ENCODE measurements at regions not wholly inside any gene's neighbourhood (a gene's known extent, or its start where the extent isn't known, plus 50 kb on each side); places are given as distances from the start of the nearest gene placed in this dataset.

DNA sequence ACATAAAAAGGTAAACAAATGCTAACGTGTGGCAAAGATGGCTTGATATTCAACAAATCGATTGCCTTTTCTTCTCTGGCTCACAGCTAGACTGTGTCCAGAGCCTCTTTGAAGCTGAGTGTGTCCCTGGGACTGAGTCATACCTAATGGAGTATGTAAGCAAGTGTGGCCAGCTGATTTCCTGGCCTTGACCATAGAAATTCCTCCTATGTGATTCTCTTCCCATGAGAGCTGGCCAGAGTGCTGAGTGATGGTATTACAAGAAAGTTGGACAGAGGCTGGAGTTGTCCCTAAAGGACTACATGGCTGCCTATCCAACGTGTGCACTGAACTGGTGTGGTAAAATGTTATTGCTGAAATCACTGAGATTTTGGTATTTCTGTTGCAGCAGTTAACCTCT, 320.1 kb upstream of the SLC10A2 start:
- no peak for DNase-seq

DNA sequence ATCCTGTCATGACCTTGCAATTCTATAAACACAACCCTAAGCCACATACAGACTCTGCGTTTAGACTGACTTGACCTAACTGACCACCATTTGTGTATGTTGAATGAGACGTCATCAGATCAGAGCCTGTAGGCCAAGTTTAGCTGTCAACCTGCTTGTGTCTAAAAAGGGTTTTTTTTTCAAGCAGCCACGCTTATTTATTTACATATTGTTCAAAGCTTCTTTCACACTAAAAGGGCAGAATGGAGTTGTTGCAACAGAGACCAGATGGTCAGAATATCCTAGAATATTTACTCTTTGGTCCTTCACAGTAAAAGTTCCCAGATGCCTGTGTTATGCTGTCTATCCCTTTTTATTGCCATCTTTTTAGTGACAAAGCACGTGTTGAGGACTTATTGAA, 307.7 kb upstream of the SLC10A2 start:
- no peak for DNase-seq

DNA sequence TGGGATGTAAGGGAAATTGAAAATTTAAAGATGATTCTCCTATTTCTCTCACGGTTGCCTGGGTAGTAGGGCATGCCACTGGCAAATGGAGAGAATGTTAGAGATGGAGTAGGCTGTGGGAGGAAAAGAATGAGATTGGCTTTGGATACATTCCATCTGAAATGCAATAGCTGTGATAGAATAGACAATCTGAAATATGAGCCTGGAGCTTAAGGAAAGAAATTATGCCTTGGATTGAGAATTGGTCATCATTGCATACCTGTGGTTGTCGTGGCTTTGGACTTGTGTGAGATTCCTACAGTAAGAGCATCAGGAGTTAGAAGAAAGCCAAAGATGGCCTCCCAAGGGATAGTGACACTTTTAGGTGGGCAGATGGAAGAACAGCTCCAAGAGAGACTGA, 305.1 kb upstream of the SLC10A2 start:
- DNase-seq = no peak

DNA sequence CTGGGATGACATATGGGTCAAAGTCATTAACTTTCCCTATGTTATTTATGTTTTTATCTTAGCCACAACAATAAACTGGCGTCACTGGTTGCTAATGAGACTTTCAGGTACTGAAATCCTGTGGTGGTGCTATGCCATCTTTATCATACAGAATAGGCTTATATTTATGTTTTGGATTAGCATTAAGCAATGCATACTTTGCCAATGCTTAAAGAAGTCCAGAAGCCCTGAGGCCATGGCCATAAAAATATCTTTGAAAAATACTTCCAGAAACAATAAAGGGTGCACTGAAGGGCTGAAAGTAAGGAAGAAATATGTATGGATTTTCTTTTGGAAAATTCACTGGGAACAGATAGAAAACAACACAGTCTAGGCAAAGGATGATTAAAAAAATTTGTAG, 304.6 kb upstream of the SLC10A2 start:
- no peak for DNase-seq

DNA sequence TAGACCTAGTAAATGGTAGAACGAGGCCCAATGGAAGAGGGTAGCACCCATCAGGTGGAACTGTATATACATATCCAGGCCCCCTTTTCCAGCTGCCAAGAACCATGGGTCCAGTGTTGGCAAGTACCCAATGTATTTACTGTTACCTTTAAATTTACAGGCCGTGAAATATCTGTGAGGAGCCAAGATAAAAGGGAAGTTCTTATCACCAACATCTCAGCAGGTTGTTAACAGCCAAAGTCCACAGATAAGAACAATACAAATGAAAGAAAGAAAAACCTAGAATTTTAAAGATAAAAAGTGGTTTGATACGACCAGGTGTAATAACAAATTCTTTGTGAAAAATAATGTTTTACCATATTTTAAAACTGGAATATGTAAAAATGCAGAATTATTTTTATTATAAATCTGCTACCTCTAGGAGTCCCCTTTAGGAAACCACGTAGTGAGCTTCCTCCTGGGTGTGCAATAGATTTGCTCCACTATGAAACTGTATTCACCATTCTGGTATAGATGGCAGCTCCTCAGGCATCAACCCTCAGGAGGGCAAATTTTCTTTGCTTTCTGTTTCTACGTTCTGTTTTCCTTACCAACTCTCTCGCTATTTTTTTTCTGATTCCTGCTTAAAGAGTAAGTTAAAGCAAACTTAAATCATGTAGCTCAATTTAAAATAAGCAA, 292.2 kb upstream of the SLC10A2 start:
- no peak for DNase-seq

DNA sequence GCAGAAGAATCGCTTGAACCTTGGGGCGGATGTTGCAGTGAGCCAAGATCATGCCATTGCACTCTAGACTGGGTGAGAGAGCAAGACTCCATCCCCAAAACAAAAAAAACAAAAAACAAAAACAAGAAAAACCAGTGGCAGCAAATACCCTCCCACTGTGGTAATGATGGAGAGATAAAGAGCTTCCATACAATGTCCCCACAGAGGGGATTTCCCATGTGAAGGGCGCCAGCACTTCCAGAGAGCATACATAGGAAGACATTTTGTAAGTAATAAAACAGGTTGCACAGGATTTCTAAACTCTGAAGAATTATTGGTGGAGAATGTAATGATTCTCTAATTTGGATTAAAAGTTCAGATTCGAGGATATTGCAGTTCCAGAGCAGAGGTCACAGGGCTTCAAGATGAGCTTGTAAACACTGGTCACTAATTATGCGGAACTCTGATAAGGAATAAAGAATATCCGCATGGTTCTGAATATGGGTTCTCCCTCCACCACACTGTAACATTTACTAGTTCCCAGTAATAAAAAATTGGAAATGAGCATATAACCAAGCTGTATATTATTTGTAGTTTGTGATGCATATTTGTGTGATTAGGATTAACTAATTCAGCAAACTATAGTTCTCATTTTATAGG, 290.1 kb upstream of the SLC10A2 start:
- no peak for DNase-seq

DNA sequence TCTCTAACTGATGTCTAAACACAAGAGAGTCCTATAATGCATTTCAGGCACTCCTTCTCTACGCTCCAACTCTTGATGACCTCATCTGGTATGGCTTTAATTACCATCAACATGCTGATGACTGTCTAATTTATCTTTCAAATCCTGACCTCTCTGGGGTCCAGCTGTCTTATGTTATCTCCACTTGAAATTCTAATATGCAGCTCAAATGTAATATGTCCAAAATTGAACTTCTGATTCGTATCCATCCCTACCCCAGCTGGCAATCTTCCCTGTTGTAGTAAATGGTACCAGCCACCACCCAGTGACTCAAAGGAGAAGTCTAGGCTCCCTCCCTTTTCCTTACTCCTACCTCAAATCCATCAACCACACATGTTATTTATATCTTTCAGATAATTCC, 288.0 kb upstream of the SLC10A2 start:
- no peak for DNase-seq

DNA sequence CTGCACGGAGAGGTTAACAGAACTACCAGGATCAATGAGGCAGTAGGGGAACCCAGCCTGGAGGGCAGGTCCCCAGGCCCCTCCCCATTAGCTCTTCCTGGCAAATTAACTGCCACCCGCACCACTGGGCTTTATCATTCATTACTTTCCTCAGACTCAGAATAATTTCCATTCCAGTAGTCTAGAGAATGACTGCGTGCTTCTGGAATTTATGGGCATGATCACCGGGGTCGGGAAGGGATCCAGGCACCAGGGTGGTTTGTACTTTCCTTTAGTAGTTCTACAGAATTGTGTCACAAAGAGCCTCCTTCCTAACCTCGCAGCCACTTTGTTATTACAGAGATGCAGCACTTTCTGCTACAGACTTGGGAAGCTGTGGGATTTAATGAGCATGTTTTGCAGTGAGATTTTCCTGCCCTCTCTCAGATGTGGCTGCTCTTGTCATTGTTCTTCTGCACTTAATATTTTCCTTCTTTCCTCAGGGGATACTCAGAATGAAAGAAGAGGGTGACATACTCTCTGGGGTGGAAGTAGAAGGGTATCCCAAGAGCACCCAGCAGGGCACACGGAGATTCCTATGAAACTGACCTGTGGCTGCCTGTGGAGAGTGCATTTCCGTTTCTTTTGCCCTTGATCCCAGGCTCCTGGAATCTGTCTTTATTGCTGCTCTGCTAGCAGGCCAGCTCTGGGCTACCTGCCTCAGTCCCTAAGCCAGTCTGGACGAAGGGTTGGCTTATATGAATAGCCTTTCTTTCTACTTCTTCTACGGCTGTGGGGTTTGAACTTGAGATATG, 285.0 kb upstream of the SLC10A2 start:
- DNase-seq = no peak

DNA sequence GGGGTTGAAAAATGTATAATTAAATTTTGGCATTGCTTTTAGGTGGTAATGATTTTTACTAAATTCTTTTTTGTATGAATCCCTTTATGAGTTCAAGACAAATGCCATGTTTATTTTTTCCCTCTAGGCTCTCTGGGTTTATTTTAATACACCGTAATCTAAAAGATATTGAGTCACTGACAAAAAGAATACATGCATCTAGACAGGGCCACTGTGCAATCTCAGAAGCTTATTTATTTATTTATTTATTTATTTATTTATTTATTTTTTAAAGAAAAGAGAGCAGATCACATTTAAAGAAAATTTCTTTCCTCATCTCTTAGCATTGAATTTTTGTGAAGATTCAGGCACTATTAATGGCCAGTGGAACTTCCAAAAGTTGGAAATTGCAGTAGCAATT, 283.9 kb upstream of the SLC10A2 start:
- no peak for DNase-seq

DNA sequence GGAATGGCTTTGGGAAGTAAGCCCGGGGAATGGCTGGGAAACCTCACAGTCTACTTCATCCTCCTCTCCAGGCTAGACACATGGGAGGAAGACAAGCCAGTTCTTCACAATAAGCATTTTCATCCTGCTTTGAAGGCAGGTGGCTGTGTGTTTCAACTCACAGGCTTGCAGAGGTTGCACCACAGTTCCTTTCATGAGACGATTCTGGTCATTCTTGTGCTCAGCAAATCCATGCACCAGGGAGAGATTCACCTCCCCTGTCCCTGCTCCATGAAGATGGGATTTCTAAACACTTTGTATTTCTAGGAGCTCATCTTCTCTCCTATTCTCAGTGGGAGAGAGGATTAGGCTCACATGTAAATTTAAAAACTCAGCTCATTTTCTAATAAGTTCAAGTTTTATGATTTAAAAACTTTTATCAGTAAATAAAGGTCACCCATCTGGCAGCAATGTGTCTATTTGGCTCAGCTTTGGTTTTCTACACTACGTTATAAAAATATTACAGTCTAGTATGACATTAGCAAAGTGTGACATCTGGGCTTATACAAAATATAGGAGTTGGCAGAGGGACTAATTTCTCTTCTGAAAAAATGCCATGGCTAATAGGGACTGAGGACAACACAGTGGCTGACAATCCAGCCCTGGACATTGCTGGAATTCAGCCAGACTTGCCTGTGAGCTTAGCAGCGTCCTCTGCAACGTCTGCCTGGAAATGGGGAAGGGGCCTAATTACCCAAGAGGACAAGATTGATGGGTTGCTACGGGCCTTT, 283.2 kb upstream of the SLC10A2 start:
- DNase-seq = no peak

DNA sequence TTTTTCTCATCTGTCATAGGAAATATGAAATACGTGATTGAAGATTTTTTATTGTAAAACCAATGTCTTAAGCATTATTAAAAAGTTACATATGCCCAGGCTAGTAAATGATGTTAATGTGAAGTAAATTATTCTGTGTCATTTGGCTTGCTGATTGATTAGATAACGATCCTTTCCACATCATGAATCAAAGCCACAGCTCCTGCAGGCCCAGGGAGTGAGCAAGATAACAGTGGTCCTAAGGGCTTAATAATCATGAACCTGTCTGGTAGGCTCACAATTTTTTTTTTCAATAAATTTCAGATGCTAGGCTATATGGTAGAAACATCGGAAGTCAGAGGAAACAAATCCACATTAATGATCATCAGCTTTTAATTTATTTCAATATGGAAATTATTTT, 269.0 kb upstream of the SLC10A2 start:
- DNase-seq = no peak

DNA sequence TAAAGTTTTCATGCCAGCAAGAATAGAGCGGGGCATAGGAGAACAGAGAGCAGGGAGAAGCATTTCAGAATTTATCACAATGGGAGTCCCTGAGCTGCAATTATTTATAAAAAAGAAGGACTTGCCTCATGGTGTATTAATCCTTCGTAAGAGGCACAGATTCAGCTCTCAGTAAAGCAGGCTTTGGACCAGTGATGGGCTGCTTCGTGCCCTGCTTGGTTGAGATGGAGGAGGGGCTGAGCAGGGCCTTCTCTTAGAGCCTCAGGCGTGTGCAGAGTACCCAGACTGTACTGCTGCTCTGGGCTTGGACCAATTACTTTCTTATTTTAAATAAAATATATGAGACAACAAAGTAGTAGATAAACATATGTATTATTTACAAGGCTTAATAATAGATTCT, 265.7 kb upstream of the SLC10A2 start:
- DNase-seq = no peak

DNA sequence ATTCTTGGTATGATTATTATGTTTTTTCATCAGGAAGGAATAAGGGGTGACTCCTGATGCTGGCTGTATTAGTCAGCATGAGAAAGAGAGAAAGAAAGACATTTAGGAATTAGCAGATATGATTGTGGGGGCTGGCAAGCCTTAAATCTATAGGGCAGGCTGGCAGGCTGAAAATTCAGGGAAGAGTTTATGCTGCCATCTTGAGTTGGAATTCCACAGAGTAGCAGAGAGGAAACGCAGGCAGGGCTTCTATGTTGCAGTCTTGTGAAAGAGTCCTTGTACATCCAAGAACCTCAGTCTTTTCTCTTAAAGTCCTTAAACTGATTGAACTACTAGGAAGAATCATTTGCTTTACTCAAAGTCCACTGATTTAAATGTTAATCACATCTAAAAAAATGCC, 262.7 kb upstream of the SLC10A2 start:
- no peak for DNase-seq

DNA sequence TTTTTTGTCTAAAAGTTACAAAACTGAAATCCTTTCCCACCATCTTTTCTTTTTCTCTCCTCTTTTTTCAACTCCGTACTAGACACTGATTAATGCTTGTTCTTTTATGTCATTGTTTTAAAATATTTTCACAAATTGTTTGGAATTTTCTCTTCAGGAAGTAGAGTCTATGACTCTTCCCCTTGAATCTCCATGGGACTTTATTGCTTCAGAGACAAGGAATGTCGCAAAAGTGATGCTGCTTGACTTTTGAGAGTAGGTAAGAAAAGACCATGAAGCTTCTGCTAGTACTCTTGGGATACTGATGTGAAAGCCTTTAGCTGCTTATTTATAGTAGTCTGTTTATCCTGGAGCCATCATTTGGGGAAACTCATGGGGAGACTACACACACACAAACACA, 260.1 kb upstream of the SLC10A2 start:
- no peak for DNase-seq

DNA sequence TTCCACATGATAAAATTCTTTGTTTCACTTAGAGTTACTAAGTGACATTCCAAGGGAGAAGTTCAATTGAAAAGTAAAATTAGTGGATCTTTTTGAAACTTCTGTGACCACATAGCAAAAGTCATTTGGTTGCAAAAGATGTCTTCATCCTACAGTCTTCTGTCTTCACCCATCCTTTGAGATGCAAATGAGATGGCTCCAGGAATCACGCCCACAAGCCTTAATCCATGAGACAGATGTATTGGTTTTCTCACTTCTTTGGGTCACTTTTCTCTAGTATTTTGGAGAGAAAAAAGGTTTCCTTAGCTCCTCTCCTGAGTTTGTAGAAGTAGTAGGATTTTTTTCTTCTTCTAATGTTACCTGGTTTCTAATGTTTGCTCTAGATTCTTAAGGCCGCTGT, 259.5 kb upstream of the SLC10A2 start:
- DNase-seq = no peak

DNA sequence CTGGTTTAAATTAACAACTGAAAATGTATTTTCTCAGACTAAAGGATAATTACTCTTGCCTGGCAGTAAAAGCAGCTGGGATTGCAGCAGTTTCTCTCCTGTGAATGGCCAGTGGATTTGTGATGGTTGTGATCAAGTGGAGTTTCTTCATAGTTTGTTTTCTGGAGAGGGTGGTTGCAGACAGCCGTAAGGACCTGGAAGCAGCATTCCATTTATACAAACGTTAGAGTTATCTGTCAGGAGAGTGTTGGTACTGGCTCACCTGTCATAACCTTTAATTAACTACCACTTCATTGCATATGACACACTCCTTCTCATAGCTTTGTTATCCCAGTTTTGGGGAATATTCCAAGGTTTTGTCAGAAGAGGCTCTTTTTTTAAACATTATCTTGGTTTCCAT, 258.4 kb upstream of the SLC10A2 start:
- DNase-seq = no peak

DNA sequence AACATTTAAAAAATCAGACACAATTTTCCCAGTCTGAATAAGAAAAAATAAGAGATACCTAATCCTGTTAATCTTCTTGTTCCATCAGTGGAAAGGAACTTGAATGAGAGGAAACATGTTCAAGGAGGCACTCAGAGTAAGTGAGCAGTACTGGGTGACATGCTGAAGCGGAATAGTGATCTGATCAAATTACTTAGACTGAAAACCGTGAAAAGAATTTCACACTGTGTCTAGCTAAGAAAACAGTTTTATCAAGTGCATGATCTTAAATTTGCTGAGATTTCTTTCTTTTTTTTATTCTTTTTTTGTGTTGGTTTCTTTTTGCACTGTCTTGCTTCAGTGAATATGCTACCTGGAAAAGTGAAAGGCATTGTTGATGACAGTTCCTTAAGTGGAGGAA, 249.5 kb upstream of the SLC10A2 start:
- no peak for DNase-seq

DNA sequence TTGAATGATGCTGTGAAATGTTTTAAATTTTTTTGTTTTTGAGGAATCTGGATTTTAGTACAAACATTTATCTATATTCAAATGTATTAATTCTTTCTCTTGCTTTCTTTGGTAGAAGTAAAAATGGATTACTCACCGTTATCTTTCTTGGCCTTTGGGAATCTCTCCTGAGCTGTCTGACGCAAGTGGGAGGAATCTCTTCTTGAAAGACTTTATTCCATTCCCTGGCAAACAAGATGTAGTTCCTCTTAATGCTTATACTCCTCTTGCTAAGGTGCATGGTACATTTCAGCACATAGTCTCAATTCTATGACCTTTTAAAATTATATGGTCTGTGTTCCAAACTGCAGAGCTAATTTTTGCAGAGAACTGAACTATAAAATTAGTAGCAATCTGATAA, 246.2 kb upstream of the SLC10A2 start:
- no peak for DNase-seq

DNA sequence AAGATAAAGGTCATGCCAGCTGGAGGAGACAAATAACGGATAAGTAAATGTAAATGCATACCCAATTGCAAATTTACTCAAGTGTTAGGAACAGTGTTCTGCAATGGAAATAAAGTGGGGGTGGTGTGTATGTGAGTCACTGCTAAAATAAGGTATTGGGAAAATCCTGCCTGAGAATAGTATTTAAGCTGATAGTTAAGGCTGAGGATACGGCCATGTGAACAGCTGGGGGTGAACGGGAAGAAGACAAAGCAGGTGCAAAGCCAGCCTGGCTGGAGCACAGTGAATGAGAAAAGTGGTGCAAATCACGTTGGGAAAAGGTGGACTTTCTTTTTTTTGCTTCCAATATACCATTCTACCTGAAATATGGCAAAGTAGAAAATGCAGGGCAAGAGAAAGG, 242.4 kb upstream of the SLC10A2 start:
- DNase-seq = no peak

DNA sequence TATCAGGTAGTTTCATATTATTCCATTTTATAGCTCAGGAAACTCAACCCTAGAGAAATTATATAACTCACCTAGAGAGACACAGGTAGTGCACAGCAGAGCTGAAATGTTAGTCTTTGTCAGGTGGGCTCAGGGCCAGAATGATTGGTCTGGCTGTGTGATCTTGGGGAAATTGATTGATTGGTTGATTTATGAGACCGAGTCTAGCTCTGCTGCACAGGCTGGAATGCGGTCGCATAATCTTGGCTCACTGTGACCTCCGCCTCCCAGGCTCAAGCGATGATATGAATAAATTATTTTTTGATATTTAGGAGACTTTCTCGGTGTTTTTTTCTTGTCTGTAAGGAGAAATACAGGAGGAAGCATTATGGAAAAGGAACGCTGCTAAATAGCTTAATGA, 239.9 kb upstream of the SLC10A2 start:
- no peak for DNase-seq

DNA sequence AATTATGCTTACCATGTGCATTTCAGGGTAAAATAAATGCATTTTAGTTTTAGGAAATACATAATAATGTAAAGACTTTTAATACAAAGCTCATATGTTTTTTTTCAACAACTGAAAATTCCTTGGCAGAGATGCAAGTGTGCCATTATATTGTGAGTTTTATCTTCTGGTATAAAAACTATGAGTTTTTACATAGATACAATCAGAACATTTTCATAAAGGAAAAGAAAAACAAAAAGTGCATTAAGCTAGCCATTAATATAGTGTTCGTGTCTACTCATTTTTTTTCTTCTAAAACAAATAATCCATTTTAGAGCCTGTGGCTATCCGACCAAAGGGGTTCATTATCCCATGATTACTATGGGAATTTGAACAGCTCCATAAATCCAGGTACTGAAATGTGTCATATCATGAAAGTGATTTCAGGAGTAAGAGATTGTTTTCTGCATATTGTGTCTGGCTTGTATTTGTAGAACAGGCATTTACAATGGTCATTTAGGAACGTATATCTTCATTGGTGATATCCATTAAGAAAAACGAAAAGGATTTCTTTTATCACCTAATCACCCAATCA, 236.9 kb upstream of the SLC10A2 start:
- no peak for DNase-seq

DNA sequence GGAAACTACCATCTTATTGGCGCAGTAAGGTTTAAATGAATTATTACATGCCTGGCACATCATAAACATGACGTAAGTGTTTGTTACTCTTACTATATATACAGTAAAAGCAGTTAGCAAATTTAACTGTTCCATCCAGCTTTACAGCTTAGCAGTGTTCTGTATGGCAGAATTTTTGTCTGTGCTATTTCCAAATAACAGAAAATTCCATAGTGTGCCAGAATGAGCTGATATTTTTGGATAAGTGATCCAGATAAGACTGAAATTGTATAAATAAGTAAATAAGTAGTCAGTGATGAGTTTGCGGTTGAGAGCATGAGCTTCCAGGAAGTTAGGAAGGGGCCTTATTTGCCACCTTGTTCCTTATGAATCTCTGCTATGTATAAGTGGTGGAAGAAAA, 236.5 kb upstream of the SLC10A2 start:
- no peak for DNase-seq

DNA sequence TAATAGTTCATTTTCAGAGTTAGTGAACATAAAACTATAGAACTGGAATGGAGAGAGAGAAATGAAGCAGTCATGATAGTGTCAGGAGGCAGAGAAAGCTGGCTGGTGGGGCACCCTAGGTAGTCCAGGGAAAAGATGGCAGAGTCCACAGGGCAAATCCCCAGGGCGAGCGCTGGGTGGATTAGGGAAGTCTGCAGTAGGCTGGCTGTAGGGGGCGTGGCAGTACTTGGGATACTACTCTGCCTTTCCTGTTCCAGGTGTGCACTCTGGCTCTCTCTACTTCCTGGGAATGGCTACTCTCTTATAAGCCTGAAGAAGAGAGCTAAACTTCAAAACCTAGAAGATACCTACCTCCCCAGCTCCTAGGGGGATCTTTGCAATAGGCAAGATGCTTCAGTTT, 232.9 kb upstream of the SLC10A2 start:
- DNase-seq = no peak
